IPS-NIHi11 (cell line): ENCODE measurements at regions not wholly inside any gene's neighbourhood (a gene's known extent, or its start where the extent isn't known, plus 50 kb on each side); places are given as distances from the start of the nearest gene placed in this dataset.
"Not testable (repeated sequence)": the region's sequence is repeated elsewhere in the genome, so short reads cannot be mapped to it uniquely, and the experiment has no call there.

Experiments used
- DNase-seq: peaks from one replicate; pipeline ENCODE4 v3.0.0; 2012; ENCODE audit warnings: mixed read lengths, low spot score

GRCh38 chr3:76198086-76198485, 412.7 kb upstream of the ZNF717 start:
- DNase-seq, result peak; percentile 12

GRCh38 chr3:76199382-76199781, 414.0 kb upstream of the ZNF717 start:
- no peak for DNase-seq

- peak; percentile 4 for DNase-seq
These were observed 418.2 kb upstream of the ZNF717 start for GRCh38 chr3:76203578-76203977.

GRCh38 chr3:76206346-76206745, 421.0 kb upstream of the ZNF717 start:
- DNase-seq, result no peak

GRCh38 chr3:76212679-76213078, 427.3 kb upstream of the ZNF717 start:
- no peak for DNase-seq

DNA sequence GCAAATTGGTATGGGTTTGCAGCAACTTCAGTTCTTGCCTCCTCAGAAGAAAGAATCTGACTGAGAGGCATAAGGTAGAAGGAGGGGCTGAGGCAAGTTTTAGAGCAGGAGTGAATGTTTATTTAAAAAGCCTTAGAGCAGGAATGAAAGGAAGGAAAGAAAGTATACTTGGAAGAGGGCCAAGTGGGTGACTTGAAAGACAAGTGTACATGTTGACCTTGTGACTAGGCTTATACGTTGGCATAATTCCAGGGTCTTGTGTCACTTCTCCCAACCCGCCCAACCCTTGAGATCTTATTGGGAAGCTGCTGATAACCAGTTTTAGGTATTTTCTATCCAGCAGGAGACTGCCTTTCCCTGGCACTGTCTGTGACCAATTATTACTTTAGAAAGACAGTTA, 436.9 kb upstream of the ZNF717 start:
- no peak for DNase-seq

DNA sequence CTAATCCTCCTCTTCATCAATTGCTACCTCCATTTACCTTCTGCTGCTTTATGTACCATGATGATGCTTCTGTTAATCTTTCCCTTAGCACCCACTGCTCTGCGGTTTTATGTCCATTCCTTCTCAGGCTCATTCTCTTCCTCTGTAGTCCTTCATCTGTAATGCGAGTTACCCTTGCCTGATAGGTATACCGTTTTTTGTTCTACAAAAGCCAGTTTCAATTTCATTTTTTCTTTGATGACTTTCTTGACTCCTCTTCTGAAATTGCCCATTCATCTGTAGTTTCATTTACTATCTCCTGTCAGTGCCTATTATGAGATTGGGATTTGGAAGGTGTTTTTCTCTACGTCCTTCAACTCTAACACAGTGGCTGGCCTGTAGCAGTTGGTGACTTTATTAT, 445.9 kb upstream of the ZNF717 start:
- DNase-seq, result no peak

GRCh38 chr3:76242886-76243753, 457.8 kb upstream of the ZNF717 start:
- DNase-seq, result peak; percentile 11

DNA sequence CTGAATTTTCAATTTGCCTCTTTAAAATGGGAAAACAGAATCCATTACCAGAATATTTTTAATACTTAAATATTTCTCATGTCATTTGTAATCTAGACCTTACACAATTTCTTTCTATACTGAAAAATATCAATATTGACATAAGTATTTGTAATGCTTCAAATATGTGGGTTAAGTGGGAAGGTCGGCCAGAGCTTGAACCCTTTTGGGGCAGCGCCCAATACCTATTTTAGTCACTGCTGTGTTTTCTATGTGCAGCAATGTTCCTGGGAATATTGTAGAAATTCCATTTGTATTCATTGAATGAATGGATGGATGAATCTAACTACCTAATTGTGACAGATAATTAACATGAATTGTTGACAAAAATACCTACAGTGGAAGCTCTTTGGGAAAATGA, 459.7 kb upstream of the ZNF717 start:
- no peak for DNase-seq

GRCh38 chr3:76245622-76246021, 460.3 kb upstream of the ZNF717 start:
- no peak for DNase-seq

DNA sequence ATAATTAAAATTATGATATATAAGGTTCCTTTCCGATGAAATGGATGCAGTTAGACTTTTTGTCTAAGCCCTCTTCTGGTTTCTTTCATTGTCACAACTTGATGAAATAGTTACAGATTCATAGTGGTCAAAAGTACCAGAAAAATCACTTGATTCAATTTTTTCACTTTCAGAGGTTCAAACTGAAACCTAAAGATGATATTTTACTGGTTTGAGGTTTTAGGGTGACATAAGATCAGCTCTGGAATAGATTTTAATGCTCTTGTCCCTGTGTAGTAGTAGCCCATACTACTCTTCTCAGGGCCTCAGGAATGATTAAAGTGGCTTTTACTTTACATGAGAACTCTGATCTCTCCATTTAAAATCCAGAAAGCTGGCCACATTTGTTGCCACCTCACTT, 479.1 kb upstream of the ZNF717 start:
- DNase-seq, result no peak

DNA sequence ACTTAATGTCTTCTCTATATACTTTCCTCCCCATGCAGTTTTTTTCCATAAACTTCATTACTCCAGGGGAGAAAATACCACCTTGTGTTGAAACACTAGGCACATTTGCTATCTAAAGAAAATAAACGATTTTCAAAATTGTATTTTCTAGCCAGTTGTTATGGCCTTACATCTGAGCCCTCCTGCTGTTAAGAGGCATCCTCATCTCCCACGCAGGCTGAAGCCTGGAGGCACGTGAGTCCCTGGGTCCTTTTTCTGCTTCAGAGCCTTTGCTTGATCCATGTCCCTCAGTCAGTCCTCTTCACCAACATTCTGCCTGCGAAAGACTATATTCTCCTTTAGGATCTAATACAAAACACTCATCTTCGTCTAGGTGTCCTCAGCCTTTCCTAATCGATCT, 479.6 kb upstream of the ZNF717 start:
- DNase-seq, result no peak

- DNase-seq, result no peak
These were observed 481.2 kb upstream of the ZNF717 start for GRCh38 chr3:76266511-76266910.

DNA sequence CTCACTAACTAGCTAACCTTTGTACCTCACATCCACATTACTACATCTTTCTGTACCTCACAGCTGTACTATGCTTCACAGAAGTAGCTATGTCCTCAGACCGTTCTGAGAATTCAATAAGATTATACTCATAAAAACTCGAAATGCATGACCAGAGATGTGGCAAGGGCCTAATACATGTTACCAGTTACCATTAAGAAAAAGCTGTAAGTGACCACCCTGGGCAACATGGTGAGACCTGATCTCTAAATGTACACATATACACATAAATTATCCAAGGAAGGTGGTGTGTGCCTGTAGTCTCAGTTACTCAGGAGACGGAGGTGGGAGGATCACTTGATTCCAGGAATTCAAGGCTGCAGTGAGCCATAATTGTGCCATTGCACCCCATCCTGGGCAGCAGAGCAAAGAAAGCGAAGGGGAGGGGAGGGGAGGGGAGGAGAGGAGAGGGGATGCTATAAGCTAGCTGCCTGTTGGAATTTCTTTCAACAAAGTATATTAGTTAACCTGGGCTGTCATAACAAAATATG, 482.6 kb upstream of the ZNF717 start:
- DNase-seq, result no peak

GRCh38 chr3:76293856-76294255, 508.5 kb upstream of the ZNF717 start:
- DNase-seq, result no peak

- DNase-seq, result no peak
These were observed 515.4 kb upstream of the ZNF717 start for GRCh38 chr3:76300746-76301145.

DNA sequence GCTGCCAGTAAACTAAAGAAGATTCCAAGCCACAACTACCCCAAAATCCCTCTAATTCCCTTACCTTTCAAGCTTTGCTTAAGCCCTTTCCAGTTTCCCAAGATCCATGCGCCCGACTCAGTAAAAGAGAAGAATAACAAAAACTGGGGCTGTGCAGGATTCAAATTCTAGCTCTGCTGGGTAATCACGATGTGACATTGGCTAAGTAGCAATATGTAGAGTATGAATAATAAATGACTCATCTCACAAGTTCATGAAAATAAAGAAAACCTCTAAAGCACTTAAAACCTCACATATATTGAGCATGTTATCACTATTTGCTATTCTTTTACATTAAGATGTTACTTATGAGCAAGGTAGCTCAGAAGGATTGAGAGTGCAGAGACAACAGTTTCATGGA, 522.2 kb upstream of the ZNF717 start:
- no peak for DNase-seq

- no peak for DNase-seq
These were observed 523.2 kb upstream of the ZNF717 start for GRCh38 chr3:76308541-76308940.

DNA sequence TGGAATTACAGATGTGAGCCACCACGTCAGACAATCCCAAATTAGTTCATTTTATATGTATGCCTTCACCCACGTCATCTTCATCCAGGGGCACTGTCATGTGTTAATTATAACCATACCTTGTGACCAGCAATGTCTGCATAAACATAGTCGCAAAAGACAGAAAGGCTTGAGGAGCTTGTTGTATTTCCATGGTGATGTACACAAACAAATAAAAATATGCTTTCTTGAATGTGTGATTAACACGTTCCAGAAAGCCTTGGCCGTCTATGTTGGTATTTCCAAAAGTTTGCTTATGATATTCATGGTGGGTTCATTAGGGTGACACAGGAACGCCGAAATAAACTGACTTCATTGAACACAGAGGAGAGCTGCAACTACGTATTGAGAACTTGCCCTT, 524.7 kb upstream of the ZNF717 start:
- no peak for DNase-seq

GRCh38 chr3:76310667-76311066, 525.3 kb upstream of the ZNF717 start:
- DNase-seq, result no peak

DNA sequence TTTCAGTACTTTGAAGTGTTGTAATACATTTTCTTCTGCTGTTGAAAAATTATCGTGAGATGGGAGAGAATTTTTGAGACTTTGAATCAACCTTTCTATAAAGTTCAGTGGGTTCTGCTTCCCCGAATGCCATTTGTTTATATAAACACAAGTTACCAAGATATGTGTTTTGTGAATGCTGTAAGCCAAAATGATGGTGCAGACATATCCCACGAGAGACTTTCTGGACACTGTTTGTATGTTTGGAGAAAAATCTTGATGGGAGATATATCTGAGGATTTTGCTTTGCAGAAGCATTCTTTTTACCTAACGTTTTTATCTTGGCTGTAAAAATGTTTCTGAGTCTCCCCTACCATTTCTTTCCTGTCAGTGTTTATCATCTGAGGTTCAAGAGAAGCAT, 526.6 kb upstream of the ZNF717 start:
- no peak for DNase-seq

DNA sequence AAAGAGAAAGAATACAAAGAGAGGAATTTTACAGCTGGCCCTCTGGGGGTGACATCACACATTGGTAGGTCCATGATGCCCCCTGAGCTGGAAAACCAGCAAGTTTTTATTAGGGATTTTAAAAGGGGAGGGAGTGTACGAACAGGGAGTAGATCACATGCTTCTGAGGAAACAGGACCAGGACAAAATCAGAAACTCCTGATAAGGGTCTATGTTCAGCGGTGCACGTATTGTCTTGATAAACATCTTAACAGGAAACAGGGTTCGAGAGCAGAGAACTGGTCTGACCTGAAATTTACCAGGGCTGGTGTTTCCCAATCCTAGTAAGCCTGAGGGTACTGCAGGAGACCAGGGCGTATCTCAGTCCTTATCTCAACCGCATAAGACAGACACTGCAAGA, 530.6 kb upstream of the ZNF717 start:
- not testable (repeated sequence) for DNase-seq

- DNase-seq, result no peak
These were observed 536.3 kb upstream of the ZNF717 start for GRCh38 chr3:76321614-76322013.

GRCh38 chr3:76324101-76324500, 538.8 kb upstream of the ZNF717 start:
- no peak for DNase-seq
